CD14-positive monocyte (primary cell): ENCODE measurements at regions not wholly inside any gene's neighbourhood (a gene's known extent, or its start where the extent isn't known, plus 50 kb on each side); places are given as distances from the start of the nearest gene placed in this dataset.

Experiments
- DNase-seq, 3 donors: peaks; one replicate each; pipeline ENCODE4 v3.0.0-alpha.2; 2011 to 2022
- H2AFZ ChIP-seq: 2 replicates; pipeline ENCODE4 v1.6.0; 2012; ENCODE audit warnings: mild to moderate bottlenecking, low read depth, low read length, inconsistent platforms; ENCODE audit not compliant: insufficient read depth, poor library complexity, severe bottlenecking
- H3K27ac ChIP-seq, 2 donors: 1 replicate in 1 of 2; 2 replicates in 1 of 2; pipeline ENCODE4 v1.5.1; 2012 to 2013; ENCODE audit warnings: low read length in 2 of 2, control low read depth in 1 of 2, inconsistent platforms in 1 of 2, low read depth in 1 of 2, mild to moderate bottlenecking in 1 of 2
- H3K27me3 ChIP-seq, 2 donors: one replicate each; pipeline versions ENCODE4 v1.6.0 to v1.6.1; 2011 to 2013; ENCODE audit warnings: low read length in 2 of 2; ENCODE audit not compliant: control insufficient read depth in 2 of 2, insufficient read depth in 2 of 2
- H3K36me3 ChIP-seq, 2 donors: replicated peaks in 1 of 2; 1 replicate in 1 of 2; 2 replicates in 1 of 2; pipeline versions ENCODE4 v1.5.1 to v1.6.1; 2012 to 2013; ENCODE audit warnings: low read length in 2 of 2, control low read depth in 1 of 2, inconsistent platforms in 1 of 2, mild to moderate bottlenecking in 1 of 2; ENCODE audit not compliant: insufficient read depth in 2 of 2, control insufficient read depth in 1 of 2
- H3K4me1 ChIP-seq, 2 donors: 1 replicate in 1 of 2; 2 replicates in 1 of 2; pipeline versions ENCODE4 v1.5.1 to v1.6.1; 2012 to 2013; ENCODE audit warnings: low read length in 2 of 2, control low read depth in 1 of 2, inconsistent platforms in 1 of 2, mild to moderate bottlenecking in 1 of 2, moderate library complexity in 1 of 2; ENCODE audit not compliant: insufficient read depth in 2 of 2, control insufficient read depth in 1 of 2
- H3K4me2 ChIP-seq: replicated peaks from 2 replicates; pipeline ENCODE3; 2012; ENCODE audit warnings: low read length, moderate library complexity, mild to moderate bottlenecking; ENCODE audit not compliant: poor library complexity, severe bottlenecking; ENCODE audit errors: extremely low read depth
- H3K4me3 ChIP-seq, 3 experiments: fragments of 200-600 bp in 1 of 3; sonication (generic) in 1 of 3; replicated peaks in 1 of 3; 1 replicate in 2 of 3; 2 replicates in 1 of 3; pipeline ENCODE4 v1.5.1; 2011 to 2013; ENCODE audit warnings: low read length in 3 of 3, mild to moderate bottlenecking in 3 of 3, control low read depth in 2 of 3, low read depth in 2 of 3, inconsistent platforms in 1 of 3, moderate library complexity in 1 of 3
- H3K79me2 ChIP-seq: 2 replicates; pipeline ENCODE4 v1.6.0; 2012; ENCODE audit warnings: mild to moderate bottlenecking, control low read depth, inconsistent platforms, low read length, moderate library complexity; ENCODE audit not compliant: insufficient read depth
- H3K9ac ChIP-seq: 2 replicates; pipeline ENCODE4 v1.6.0; 2017; ENCODE audit warnings: low read length, mild to moderate bottlenecking; ENCODE audit not compliant: insufficient read depth, poor library complexity, severe bottlenecking
- H3K9me3 ChIP-seq, 2 donors: replicated peaks in 1 of 2; 1 replicate in 1 of 2; 2 replicates in 1 of 2; pipeline versions ENCODE4 v1.5.1 to v1.6.1; 2012 to 2013; ENCODE audit warnings: low read length in 2 of 2, control low read depth in 1 of 2; ENCODE audit not compliant: control insufficient read depth in 1 of 2, insufficient read depth in 1 of 2
- H4K20me1 ChIP-seq: 2 replicates; pipeline ENCODE4 v1.6.0; 2012; ENCODE audit warnings: mild to moderate bottlenecking, low read length, control low read depth, moderate library complexity; ENCODE audit not compliant: insufficient read depth
- H3K27ac Mint-ChIP-seq, 7 donors: one replicate each; pipeline ENCODE4 v1.8.0; 2020; ENCODE audit warnings: mild to moderate bottlenecking in 7 of 7, mixed read lengths in 7 of 7, moderate library complexity in 6 of 7, inconsistent platforms in 2 of 7
- H3K27me3 Mint-ChIP-seq, 3 donors: one replicate each; pipeline ENCODE4 v1.8.0; 2021 to 2022; ENCODE audit warnings: low read depth in 3 of 3, mild to moderate bottlenecking in 3 of 3, mixed read lengths in 3 of 3, moderate library complexity in 3 of 3, inconsistent platforms in 1 of 3
- H3K36me3 Mint-ChIP-seq, 2 donors: one replicate each; pipeline ENCODE4 v1.8.0; 2020; ENCODE audit warnings: mixed read lengths in 2 of 2, inconsistent platforms in 1 of 2, mild to moderate bottlenecking in 1 of 2
- H3K4me1 Mint-ChIP-seq: one replicate; pipeline ENCODE4 v1.8.0; 2020; ENCODE audit warnings: mild to moderate bottlenecking, mixed read lengths
- H3K4me3 Mint-ChIP-seq, 2 donors: one replicate each; pipeline ENCODE4 v1.8.0; 2020; ENCODE audit warnings: mild to moderate bottlenecking in 2 of 2, mixed read lengths in 2 of 2, moderate library complexity in 1 of 2
- H3K9me3 Mint-ChIP-seq, 7 donors: one replicate each; pipeline ENCODE4 v1.8.0; 2020 to 2022; ENCODE audit warnings: mixed read lengths in 7 of 7, mild to moderate bottlenecking in 6 of 7, moderate library complexity in 6 of 7, inconsistent platforms in 2 of 7
- CTCF ChIP-seq: fragments of 200-600 bp; IDR thresholded peaks from one replicate; pipeline ENCODE4 v1.8.0; 2022; ENCODE audit warnings: antibody characterized with exemption, mild to moderate bottlenecking
- WGBS: methylation state at CpG from one replicate; pipeline ENCODE4 v1.1.5; 2013; ENCODE audit warnings: missing lambda C conversion rate; ENCODE audit not compliant: insufficient coverage; 5-methylcytosine and 5-hydroxymethylcytosine counted together
- intact Hi-C, 2 donors: fragments of 100-400 bp; cut with micrococcal nuclease; formaldehyde crosslinking; loops; one replicate each; pipeline versions ENCODE4 v1.15.0 to v1.15.1; 2023

DNA sequence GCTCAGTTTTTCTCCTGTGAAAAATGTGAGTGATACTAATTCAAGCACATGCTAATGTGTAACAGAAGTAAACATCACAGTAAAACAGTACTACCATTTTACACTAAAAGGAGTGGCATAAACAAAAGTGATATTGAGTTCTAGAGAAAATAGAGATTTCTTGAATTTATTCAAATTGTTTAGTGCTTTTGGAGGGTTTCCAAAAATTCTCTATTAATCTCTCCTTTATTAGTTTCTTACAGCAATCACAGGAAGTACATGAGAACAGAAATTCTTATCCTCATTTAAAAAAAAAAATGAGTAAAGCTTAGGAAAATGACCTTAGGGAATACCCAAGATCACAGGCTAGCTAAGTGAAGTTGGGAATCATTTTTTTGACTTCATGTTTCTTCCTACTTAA, 459.7 kb upstream of the GALNTL6 start:
- no peak for TF ChIP-seq CTCF
- H3K27me3 ChIP-seq: no peaks in the 10 kb centered on the region
- no peak overlapping the region for H3K9ac ChIP-seq
- H3K9me3 ChIP-seq: peaks cover 0 to 3% of the 10 kb centered on the region in 2 donors
- Mint-ChIP-seq H3K27me3 (peaks cover 0 to 1% (median 0%) of the 10 kb centered on the region in 3 donors), H3K9me3 (peaks cover 4 to 11% (median 9%) of the 10 kb centered on the region in 7 donors), H3K4me1 (no peaks in the 10 kb centered on the region), H3K4me3 (no peak overlapping the region), H3K27ac (no peak overlapping the region), H3K36me3 (no peaks in the 10 kb centered on the region)
- no peaks in the 10 kb centered on the region for H3K36me3 ChIP-seq
- no peaks in the 10 kb centered on the region for H3K4me1 ChIP-seq
- intact Hi-C loops: no loop called here
- DNase-seq: no peak
- no peaks in the 10 kb centered on the region for H4K20me1 ChIP-seq
- no peaks in the 10 kb centered on the region for H3K79me2 ChIP-seq
- no peak overlapping the region for H2AFZ ChIP-seq
- no peak overlapping the region for H3K27ac ChIP-seq
- no peak overlapping the region for H3K4me3 ChIP-seq
- H3K4me2 ChIP-seq: no peak overlapping the region

- Histone ChIP-seq H4K20me1 (no peaks in the 10 kb centered on the region), H3K36me3 (no peaks in the 10 kb centered on the region), H3K4me2 (no peak overlapping the region), H3K4me1 (no peaks in the 10 kb centered on the region), H3K79me2 (no peaks in the 10 kb centered on the region), H3K4me3 (no peak overlapping the region), H3K9me3 (no peaks in the 10 kb centered on the region), H2AFZ (no peak overlapping the region), H3K9ac (no peak overlapping the region), H3K27ac (no peak overlapping the region), H3K27me3 (no peaks in the 10 kb centered on the region)
- no peak overlapping the region for H3K27ac Mint-ChIP-seq
- H3K9me3 Mint-ChIP-seq: peaks cover 0 to 5% (median 3%) of the 10 kb centered on the region in 7 donors
- intact Hi-C loops: no loop called here
- H3K27me3 Mint-ChIP-seq: peaks cover 0 to 1% (median 0%) of the 10 kb centered on the region in 3 donors
- no CpG with 5 or more reads among the region's 2 CpGs for WGBS
- no peak overlapping the region for H3K4me3 Mint-ChIP-seq
- no peak for DNase-seq
- H3K36me3 Mint-ChIP-seq: no peaks in the 10 kb centered on the region
- H3K4me1 Mint-ChIP-seq: no peaks in the 10 kb centered on the region
- TF ChIP-seq CTCF: no peak
These were observed 465.1 kb upstream of the GALNTL6 start for GRCh38 chr4:171348090-171348489.
